Neural crest cell (in vitro differentiated cells): ENCODE measurements at regions not wholly inside any gene's neighbourhood (a gene's known extent, or its start where the extent isn't known, plus 50 kb on each side); places are given as distances from the start of the nearest gene placed in this dataset.

Experiments used
- DNase-seq: peaks from one replicate; pipeline ENCODE4 v3.0.0; 2021; ENCODE audit warnings: low read depth, mixed read lengths, low spot score
- H3K27ac Mint-ChIP-seq: one replicate; pipeline ENCODE4 v1.8.0; 2021; ENCODE audit warnings: mild to moderate bottlenecking, mixed read lengths; ENCODE audit not compliant: unreplicated experiment
- H3K27me3 Mint-ChIP-seq: 2 replicates; pipeline ENCODE4 v1.8.0; 2021; ENCODE audit warnings: low read depth, mild to moderate bottlenecking, mixed read lengths
- H3K36me3 Mint-ChIP-seq: 2 replicates; pipeline ENCODE4 v1.8.0; 2021; ENCODE audit warnings: low read depth, mild to moderate bottlenecking, mixed read lengths
- H3K4me1 Mint-ChIP-seq: 2 replicates; pipeline ENCODE4 v1.8.0; 2021; ENCODE audit warnings: mixed read lengths
- H3K4me3 Mint-ChIP-seq: one replicate; pipeline ENCODE4 v1.8.0; 2021; ENCODE audit warnings: mild to moderate bottlenecking, mixed read lengths
- H3K9me3 Mint-ChIP-seq: 2 replicates; pipeline ENCODE4 v1.8.0; 2021; ENCODE audit warnings: mixed read lengths
- TF ChIP-seq, protein P1 (sequence below): fragments of 200-600 bp; sonication (generic); conservative IDR thresholded peaks from 2 replicates; pipeline ENCODE4 v1.5.0; 2021; ENCODE audit warnings: antibody characterized with exemption, mild to moderate bottlenecking

DNA sequence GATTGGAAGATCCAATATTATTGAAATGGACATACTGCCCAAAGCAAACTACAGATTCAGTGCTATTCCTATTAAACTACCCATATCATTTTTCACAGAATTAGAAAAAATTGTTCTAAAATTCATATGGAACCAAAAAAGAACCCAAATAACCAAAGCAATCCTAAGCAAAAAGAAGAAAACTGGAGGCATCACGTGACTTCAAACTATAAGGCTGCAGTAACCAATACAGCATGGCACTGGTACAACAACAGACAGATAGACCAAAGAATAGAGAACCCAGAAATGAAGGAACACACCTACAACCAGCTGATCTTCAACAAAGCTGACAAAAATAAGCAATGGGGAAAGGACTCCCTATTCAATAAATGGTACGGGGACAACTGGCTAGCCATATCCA lies 765.4 kb downstream of the SORCS3 start:
- TF ChIP-seq, protein P1, sequence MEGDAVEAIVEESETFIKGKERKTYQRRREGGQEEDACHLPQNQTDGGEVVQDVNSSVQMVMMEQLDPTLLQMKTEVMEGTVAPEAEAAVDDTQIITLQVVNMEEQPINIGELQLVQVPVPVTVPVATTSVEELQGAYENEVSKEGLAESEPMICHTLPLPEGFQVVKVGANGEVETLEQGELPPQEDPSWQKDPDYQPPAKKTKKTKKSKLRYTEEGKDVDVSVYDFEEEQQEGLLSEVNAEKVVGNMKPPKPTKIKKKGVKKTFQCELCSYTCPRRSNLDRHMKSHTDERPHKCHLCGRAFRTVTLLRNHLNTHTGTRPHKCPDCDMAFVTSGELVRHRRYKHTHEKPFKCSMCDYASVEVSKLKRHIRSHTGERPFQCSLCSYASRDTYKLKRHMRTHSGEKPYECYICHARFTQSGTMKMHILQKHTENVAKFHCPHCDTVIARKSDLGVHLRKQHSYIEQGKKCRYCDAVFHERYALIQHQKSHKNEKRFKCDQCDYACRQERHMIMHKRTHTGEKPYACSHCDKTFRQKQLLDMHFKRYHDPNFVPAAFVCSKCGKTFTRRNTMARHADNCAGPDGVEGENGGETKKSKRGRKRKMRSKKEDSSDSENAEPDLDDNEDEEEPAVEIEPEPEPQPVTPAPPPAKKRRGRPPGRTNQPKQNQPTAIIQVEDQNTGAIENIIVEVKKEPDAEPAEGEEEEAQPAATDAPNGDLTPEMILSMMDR: no peak
- Mint-ChIP-seq H3K27me3 (no peaks in the 10 kb centered on the region), H3K27ac (no peak overlapping the region), H3K9me3 (peaks cover 3% of the 10 kb centered on the region), H3K4me3 (no peak overlapping the region), H3K4me1 (no peaks in the 10 kb centered on the region), H3K36me3 (no peaks in the 10 kb centered on the region)
- no peak for DNase-seq

DNA sequence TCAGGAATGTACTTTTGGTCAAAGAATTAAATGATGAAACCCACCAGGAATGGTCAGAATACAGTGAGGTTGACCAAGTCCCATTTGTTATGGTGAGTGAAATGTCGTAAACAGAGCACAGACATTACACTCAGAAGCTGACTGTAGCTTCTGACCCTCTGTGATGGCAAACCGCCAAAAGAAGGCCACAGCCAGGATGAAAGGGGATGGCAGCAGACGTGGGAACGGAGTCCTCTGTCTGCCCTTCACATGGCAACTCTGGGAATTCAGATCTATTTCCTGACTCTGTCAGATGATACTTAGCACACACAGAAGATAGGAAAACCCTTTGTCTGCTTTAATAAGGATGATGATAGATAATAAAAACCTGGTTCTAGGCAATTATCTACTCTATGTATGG lies 757.1 kb downstream of the SORCS3 start:
- H3K9me3 Mint-ChIP-seq: no peaks in the 10 kb centered on the region
- no peak overlapping the region for H3K4me3 Mint-ChIP-seq
- no peak for DNase-seq
- H3K27me3 Mint-ChIP-seq: no peaks in the 10 kb centered on the region
- H3K4me1 Mint-ChIP-seq: no peaks in the 10 kb centered on the region
- TF ChIP-seq, protein P1: no peak
- H3K27ac Mint-ChIP-seq: no peak overlapping the region
- no peaks in the 10 kb centered on the region for H3K36me3 Mint-ChIP-seq

DNA sequence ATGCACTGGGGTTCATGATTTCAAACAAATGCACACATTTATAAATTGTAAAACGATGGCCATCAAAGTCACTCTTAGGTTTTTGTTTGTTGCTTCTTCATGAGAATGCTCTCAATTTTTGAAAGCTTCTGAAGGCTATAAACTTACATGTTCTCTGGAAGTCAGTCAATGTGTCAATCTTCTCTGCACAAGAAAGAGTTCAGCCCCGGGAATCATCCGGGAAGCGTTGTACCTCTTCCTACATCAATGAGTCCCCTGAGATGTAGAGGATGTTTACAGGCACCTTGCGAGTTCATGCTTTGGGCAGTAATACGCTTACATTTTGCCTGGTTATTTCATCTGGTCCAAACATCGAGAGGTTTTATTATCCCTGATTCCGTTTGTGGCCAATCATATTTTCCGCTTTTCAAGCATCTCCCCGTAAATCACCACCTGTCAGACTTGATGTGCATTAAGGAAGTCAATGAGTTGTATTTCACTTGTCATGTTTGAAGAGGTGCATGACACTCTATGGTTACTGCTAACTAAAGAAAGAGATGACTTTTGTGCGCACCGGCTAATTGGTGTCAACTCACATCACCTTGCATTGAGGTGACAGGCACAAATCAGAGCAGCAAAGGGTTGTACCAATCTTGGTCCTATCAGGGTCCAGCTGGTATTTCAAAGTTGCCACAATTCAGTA lies 750.7 kb downstream of the SORCS3 start:
- no peaks in the 10 kb centered on the region for H3K27me3 Mint-ChIP-seq
- no peaks in the 10 kb centered on the region for H3K4me1 Mint-ChIP-seq
- no peaks in the 10 kb centered on the region for H3K36me3 Mint-ChIP-seq
- TF ChIP-seq, protein P1: no peak
- no peak overlapping the region for H3K4me3 Mint-ChIP-seq
- peaks cover 7% of the 10 kb centered on the region for H3K9me3 Mint-ChIP-seq
- no peak overlapping the region for H3K27ac Mint-ChIP-seq
- DNase-seq: no peak

DNA sequence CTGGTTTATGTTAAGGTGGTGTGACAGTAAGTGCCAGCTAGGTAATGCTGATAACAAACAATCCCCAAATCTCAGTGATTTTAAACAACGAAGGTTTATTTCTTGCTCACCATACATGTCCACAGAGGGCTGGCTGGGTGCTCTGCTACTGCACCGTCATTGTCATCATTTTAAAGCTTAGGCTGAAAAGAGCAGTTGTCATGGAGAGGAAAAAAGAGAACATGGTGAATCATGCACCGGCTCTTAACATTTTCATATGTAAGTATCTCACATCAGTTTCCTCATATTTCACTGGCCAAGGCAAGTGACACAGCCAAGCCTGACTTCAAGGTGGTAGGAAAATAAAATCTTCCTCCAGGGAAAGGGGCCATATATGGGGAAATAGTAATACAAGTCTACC lies 746.9 kb downstream of the SORCS3 start:
- peaks cover 4% of the 10 kb centered on the region for H3K4me1 Mint-ChIP-seq
- no peaks in the 10 kb centered on the region for H3K27me3 Mint-ChIP-seq
- H3K9me3 Mint-ChIP-seq: peaks cover 10% of the 10 kb centered on the region
- no peak for DNase-seq
- TF ChIP-seq, protein P1: no peak
- H3K4me3 Mint-ChIP-seq: no peak overlapping the region
- no peak overlapping the region for H3K27ac Mint-ChIP-seq
- H3K36me3 Mint-ChIP-seq: no peaks in the 10 kb centered on the region

DNA sequence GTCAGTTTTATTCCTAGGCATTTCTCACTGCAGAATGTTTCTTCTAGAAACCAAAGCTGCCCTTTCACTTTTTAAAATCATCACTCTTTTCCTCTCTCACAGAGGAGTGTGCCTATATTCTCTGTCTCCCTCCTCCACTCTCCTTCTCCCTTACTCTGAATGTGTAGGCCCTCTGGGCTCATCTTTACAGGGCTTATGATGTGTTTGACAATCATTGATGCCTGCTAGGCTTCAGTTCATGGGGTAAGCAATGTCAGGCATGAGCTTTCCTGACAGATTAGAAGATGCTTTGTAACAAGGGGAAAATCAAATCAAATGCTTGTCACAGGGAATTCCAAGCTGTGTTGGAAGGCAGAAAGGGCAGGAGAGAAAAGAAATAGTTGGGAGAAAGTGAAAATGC lies 742.9 kb downstream of the SORCS3 start:
- Mint-ChIP-seq H3K4me1 (peaks cover 4% of the 10 kb centered on the region), H3K4me3 (no peak overlapping the region), H3K9me3 (peaks cover 3% of the 10 kb centered on the region), H3K36me3 (no peaks in the 10 kb centered on the region), H3K27me3 (no peaks in the 10 kb centered on the region), H3K27ac (no peak overlapping the region)
- TF ChIP-seq, protein P1: no peak
- DNase-seq: no peak
